Choroid plexus epithelial cell (primary cell): ENCODE measurements at regions not wholly inside any gene's neighbourhood (a gene's known extent, or its start where the extent isn't known, plus 50 kb on each side); places are given as distances from the start of the nearest gene placed in this dataset.

Experiments used
- DNase-seq: peaks from one replicate; pipeline ENCODE4 v3.0.0-alpha.2; 2010; ENCODE audit warnings: low read depth
- H3K4me3 ChIP-seq: 2 replicates; pipeline ENCODE4 v1.5.1; 2011; ENCODE audit warnings: low read depth, mild to moderate bottlenecking, control low read depth, low read length, moderate library complexity
- TF ChIP-seq, protein P1 (sequence below): conservative IDR thresholded peaks from 2 replicates; pipeline ENCODE4 v1.5.1; 2011; ENCODE audit warnings: low read depth, mild to moderate bottlenecking, control low read depth, inconsistent platforms, low read length, moderate library complexity

DNA sequence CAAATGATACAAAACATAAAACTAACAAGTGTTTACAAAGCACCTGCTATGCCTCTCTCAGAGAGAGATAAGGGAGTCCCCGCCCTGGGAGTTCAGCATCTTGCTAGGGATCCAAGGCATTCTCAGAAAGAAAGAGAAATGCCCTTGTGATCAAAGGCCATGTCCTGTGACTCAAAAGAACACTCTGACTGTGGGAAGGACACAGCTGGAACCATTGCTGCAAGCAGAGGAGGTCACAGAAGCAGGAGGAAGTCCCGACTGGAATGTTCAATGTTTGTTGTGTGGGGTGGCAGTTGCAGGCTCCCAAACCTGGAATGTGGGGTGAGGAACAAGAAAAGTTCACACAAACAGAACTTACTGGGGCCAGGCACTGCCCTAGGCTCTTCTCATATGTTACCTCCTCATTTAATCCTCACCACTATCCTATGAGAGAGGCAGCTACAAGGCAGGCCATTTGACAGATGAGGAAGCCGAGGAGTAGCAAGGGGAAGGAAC lies 93.0 kb upstream of the GRIK3 start:
- no peak for DNase-seq
- H3K4me3 ChIP-seq, result no peak overlapping the region
- TF ChIP-seq, protein P1, sequence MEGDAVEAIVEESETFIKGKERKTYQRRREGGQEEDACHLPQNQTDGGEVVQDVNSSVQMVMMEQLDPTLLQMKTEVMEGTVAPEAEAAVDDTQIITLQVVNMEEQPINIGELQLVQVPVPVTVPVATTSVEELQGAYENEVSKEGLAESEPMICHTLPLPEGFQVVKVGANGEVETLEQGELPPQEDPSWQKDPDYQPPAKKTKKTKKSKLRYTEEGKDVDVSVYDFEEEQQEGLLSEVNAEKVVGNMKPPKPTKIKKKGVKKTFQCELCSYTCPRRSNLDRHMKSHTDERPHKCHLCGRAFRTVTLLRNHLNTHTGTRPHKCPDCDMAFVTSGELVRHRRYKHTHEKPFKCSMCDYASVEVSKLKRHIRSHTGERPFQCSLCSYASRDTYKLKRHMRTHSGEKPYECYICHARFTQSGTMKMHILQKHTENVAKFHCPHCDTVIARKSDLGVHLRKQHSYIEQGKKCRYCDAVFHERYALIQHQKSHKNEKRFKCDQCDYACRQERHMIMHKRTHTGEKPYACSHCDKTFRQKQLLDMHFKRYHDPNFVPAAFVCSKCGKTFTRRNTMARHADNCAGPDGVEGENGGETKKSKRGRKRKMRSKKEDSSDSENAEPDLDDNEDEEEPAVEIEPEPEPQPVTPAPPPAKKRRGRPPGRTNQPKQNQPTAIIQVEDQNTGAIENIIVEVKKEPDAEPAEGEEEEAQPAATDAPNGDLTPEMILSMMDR, result no peak

DNA sequence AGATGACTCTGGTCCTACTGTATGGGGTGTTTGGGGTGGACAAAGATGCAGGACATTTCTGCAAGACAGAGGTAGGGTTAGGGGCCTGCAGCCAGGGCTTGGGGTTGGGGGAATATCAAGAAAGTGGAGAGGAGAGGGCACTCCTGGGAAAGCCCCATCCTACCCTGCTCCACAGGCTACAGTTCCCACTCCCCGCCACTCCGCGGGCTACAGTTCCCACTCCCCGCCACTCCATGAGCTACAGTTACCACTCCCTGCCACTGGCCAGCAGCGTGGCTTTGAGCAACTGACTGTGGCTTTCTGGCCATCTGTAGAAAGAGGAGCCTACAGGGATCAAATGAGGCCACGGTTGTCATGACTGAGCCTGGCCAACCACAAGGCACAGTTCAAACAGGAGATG lies 93.8 kb upstream of the GRIK3 start:
- DNase-seq, result no peak
- H3K4me3 ChIP-seq, result no peak overlapping the region
- TF ChIP-seq, protein P1, result no peak

DNA sequence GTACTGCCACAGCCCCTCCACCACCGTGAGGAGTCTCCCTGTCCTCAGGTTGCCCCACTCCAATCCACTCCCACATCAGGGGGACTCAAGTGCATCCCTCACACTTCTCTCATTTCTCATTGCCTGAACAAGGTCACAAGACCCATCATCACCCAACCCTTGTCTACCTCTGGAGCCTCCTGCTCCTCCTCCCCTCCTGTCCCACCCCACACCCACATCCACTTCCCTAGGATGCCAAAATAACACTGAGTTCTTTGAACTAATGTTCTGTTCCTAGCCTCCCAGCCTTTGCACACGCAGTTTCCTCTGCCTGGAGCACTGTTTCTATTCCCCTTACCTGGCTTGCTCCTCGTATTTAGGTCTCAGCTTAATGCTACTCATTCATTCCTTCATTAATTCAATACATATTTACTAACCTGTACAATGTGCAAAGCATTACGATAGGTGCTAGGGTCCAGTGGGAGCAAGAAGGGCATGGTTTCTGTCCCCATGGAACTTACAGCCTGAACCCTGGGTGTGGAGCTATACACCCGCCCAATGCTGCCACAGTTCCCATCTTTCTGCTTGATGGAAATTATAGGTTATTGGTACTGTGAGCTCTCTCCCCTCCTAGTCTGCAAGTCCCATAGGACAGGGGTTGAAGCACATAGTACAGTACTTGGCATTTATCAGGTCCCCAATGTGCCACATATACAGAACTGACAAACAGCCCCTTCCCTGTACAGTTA lies 96.1 kb upstream of the GRIK3 start:
- no peak overlapping the region for H3K4me3 ChIP-seq
- DNase-seq, result no peak
- TF ChIP-seq, protein P1, result no peak

DNA sequence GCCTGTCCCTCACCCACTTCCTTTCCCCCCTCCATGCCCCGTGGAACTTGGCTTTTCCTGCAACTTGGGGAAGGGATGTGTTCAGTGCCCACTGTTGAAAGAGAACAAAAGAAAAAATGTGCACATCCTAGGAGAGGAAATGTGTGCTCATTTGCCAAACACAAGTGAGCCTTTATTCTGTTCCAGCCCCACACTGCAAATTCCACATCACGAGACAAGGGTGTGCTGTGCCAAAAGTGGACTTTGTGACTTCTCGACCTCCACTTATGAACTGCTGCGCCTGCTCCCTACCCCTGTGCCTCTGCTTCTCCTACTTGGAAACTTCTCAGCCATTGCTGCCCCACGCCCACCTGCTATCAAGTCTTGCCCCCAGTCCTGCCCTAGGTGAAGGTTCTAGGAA lies 97.0 kb upstream of the GRIK3 start:
- DNase-seq, result no peak
- TF ChIP-seq, protein P1, result no peak
- no peak overlapping the region for H3K4me3 ChIP-seq

DNA sequence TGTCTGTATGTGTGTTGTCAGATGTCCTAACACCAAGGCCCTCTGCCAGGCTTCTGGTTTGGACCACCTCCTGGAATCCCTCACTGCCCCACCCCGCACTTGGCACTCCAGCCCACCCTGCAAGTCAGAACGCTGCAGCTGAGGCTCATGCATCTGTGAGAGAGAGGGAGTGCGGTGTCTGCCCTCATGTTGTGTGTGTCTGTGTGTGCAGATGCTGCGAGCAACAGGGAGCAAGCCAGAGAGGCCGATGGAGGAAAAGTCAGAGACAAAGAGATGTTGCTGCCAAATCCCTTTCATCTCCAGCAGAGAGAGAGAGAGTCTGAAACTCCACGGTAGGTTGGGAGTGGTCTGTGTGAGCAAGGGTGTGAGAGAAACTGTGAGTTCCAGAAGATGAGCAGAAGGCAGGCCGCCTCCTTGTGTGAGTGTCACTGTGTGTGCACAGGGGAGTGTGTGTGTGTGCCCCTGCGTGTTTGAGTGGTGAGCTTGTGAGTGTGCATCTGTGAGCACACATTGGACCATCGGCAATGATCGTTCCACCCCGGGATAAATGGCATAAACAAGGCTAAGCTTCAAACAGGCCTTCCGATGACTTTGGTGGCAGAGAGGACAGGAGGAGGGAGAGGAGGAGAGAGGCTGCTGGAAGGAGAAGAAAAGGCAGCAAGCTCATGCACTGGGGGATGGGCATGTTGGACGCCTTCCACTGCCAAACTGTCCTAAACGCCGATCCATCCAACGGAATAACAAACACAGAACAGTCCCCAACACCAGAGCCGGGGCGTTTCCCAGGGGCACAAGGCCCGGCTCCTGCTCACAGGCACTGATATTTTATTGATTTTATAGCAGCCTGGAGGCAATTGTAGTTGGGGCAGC lies 99.2 kb upstream of the GRIK3 start:
- DNase-seq, result no peak
- TF ChIP-seq, protein P1, result no peak
- no peak overlapping the region for H3K4me3 ChIP-seq

DNA sequence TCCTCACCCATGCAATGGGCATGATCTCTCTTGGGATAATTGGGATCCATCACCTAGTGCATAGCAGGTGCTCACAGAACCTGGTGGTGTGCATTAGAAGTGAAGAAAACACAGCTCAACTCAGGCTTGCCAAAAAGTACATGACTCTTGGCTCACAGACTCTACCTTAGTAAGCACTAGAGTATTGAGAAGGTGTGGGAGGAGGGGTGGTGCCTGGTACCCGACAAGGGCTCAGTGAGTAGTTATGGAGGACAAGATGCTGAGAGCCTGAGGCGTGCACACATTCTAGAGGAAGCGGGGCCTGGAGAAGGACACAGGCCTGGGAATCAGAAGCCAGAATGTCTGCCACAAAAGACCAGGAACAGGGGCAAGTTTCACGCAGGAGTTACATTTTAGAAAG lies 100.3 kb upstream of the GRIK3 start:
- no peak overlapping the region for H3K4me3 ChIP-seq
- no peak for DNase-seq
- TF ChIP-seq, protein P1, result no peak

DNA sequence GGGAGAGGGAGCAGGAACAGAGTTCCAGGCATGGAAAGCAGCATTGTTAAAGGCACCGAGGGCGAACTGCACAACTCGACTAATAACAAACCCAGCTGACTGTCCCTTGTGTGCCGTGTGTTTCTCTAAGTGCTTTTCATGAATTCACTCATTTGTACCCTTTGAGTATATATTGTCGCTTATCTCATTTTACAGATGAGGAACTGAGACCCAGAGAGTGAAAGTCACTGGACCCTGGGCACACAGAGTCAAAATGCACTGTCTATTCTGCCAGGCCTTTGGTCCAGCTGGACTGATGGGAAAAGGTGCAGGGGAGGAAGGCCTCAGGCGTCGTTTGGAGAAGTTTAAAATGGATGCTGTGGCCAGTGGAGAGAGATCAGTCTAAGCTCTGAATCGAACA lies 100.7 kb upstream of the GRIK3 start:
- no peak overlapping the region for H3K4me3 ChIP-seq
- TF ChIP-seq, protein P1, result no peak
- no peak for DNase-seq
